Liver (tissue), 3 donors: ENCODE measurements at regions not wholly inside any gene's neighbourhood (a gene's known extent, or its start where the extent isn't known, plus 50 kb on each side); places are given as distances from the start of the nearest gene placed in this dataset.

ENCODE experiments used
- ATF3 ChIP-seq: IDR thresholded peaks from 2 replicates; pipeline ENCODE4 v1.6.1; 2016; ENCODE audit warnings: antibody characterized with exemption
- CTCF ChIP-seq: fragments of 150-350 bp; IDR thresholded peaks from 2 replicates; pipeline ENCODE4 v1.5.1; 2017; ENCODE audit warnings: improper control_type of control experiment, low read depth, low read length; ENCODE audit not compliant: missing input control
- EGR1 ChIP-seq, 2 donors: IDR thresholded peaks; 2 replicates each; pipeline ENCODE4 v1.6.1; 2016 to 2018; ENCODE audit warnings: antibody characterized with exemption in 2 of 2, low read depth in 2 of 2
- FOXA1 ChIP-seq: IDR thresholded peaks from 2 replicates; pipeline ENCODE4 v1.6.1; 2016; ENCODE audit warnings: antibody characterized with exemption
- HNF4A ChIP-seq, 2 donors: conservative IDR thresholded peaks; 2 replicates each; pipeline ENCODE4 v1.6.1; 2016; ENCODE audit warnings: antibody characterized with exemption in 2 of 2, mild to moderate bottlenecking in 2 of 2
- MAX ChIP-seq: IDR thresholded peaks from 2 replicates; pipeline ENCODE4 v1.6.1; 2016; ENCODE audit warnings: antibody characterized with exemption
- NR2F2 ChIP-seq: IDR thresholded peaks from 2 replicates; pipeline ENCODE4 v1.6.1; 2016; ENCODE audit warnings: antibody characterized with exemption
- RAD21 ChIP-seq, 2 donors: IDR thresholded peaks; 2 replicates each; pipeline ENCODE4 v1.6.1; 2016; ENCODE audit warnings: antibody characterized with exemption in 2 of 2, mild to moderate bottlenecking in 2 of 2
- REST ChIP-seq: IDR thresholded peaks from 2 replicates; pipeline ENCODE4 v1.6.1; 2016; ENCODE audit warnings: antibody characterized with exemption, mild to moderate bottlenecking
- RXRA ChIP-seq, 2 donors: IDR thresholded peaks; 2 replicates each; pipeline ENCODE4 v1.6.1; 2017 to 2018; ENCODE audit warnings: antibody characterized with exemption in 2 of 2, mild to moderate bottlenecking in 1 of 2
- SP1 ChIP-seq: IDR thresholded peaks from 2 replicates; pipeline ENCODE4 v1.6.1; 2018; ENCODE audit warnings: antibody characterized with exemption, mild to moderate bottlenecking
- TAF1 ChIP-seq: conservative IDR thresholded peaks from 2 replicates; pipeline ENCODE4 v1.6.1; 2016; ENCODE audit warnings: antibody characterized with exemption, mild to moderate bottlenecking
- YY1 ChIP-seq: IDR thresholded peaks from 2 replicates; pipeline ENCODE4 v1.6.1; 2016; ENCODE audit warnings: antibody characterized with exemption, mild to moderate bottlenecking
- ZBTB33 ChIP-seq: IDR thresholded peaks from 2 replicates; pipeline ENCODE4 v1.6.1; 2016; ENCODE audit warnings: antibody characterized with exemption
- donor health status: healthy.
- donor health status: healthy.

- TF ChIP-seq CTCF (no peak), REST (no peak), ZBTB33 (no peak), TAF1 (no peak), RXRA (IDR thresholded peaks at IDR 0.05) (no peak), SP1 (no peak), MAX (no peak), RAD21 (IDR thresholded peaks at IDR 0.05) (no peak), FOXA1 (no peak), YY1 (no peak), ATF3 (no peak), NR2F2 (no peak), HNF4A (conservative IDR thresholded peaks at IDR 0.05) (peak in 1 of 2 donors; percentile 31), EGR1 (IDR thresholded peaks at IDR 0.05; ENCODE audit: low read depth in 2 of 2) (no peak)
Measured at GRCh38 chrX:42697544-42697943, 80.4 kb downstream of the PPP1R2C start.
